Endothelial cell of umbilical vein (primary cell): ENCODE measurements at regions not wholly inside any gene's neighbourhood (a gene's known extent, or its start where the extent isn't known, plus 50 kb on each side); places are given as distances from the start of the nearest gene placed in this dataset.

Source experiments
- BruUV-seq: library from RNA; stranded (reverse); fragments of 400-500 nt; replicated peaks from 2 replicates; lab custom pipeline; 2021; lab: Mats Ljungman, UMichigan
- CTCF ChIA-PET: fragments of 300-600, 350-600 bp; sonication (Branson Sonifier 250); formaldehyde crosslinking; loops from one replicate; lab custom pipeline; 2021; ENCODE audit warnings: antibody characterized with exemption, inconsistent platforms; lab: Charles Lee
- POLR2A ChIA-PET: fragments of 300-600, 350-600 bp; sonication (Branson Sonifier 250); formaldehyde crosslinking; loops from one replicate; lab custom pipeline; 2021; ENCODE audit warnings: antibody characterized with exemption, inconsistent platforms; lab: Charles Lee
- DNase-seq: peaks from one replicate; pipeline ENCODE4 v3.0.0-alpha.2; 2011; ENCODE audit warnings: low read depth, low spot score
- FAIRE-seq: peaks from 2 replicates; lab custom pipeline; 2011; peaks lifted over from hg19 to GRCh38; lab: Jason Lieb, UNC
- H2AFZ ChIP-seq: 2 replicates; pipeline ENCODE4 v1.6.0; 2012; ENCODE audit warnings: low read depth, low read length, control low read depth, inconsistent platforms
- H3K27ac ChIP-seq: 2 replicates; pipeline ENCODE4 v1.5.1; 2011; ENCODE audit warnings: low read depth, mild to moderate bottlenecking, control low read depth, low read length, moderate library complexity; ENCODE audit not compliant: insufficient read depth
- H3K27me3 ChIP-seq, 2 experiments: 2 replicates each; pipeline versions ENCODE4 v1.6.0 to v1.6.1; 2011; ENCODE audit warnings: low read length in 2 of 2, mixed read lengths in 1 of 2; ENCODE audit not compliant: control insufficient read depth in 2 of 2, insufficient read depth in 2 of 2
- H3K36me3 ChIP-seq, 2 experiments: 2 replicates in 1 of 2; 3 replicates in 1 of 2; pipeline ENCODE4 v1.5.1; 2011; ENCODE audit warnings: low read length in 2 of 2, mild to moderate bottlenecking in 1 of 2, moderate library complexity in 1 of 2; ENCODE audit not compliant: control insufficient read depth in 2 of 2, insufficient read depth in 2 of 2; ENCODE audit errors: extremely low read depth in 1 of 2
- H3K4me1 ChIP-seq: 3 replicates; pipeline ENCODE4 v1.5.1; 2011; ENCODE audit warnings: mild to moderate bottlenecking, low read length; ENCODE audit not compliant: control insufficient read depth, insufficient read depth; ENCODE audit errors: extremely low read depth
- H3K4me2 ChIP-seq: 2 replicates; pipeline ENCODE4 v1.6.1; 2011; ENCODE audit warnings: low read length, control low read depth, mixed read lengths; ENCODE audit not compliant: insufficient read depth
- H3K4me3 ChIP-seq, 3 experiments: fragments of 200-600 bp in 1 of 3; sonication (generic), shearing (Covaris generic) in 1 of 3; replicated peaks in 1 of 3; 2 replicates each; pipeline ENCODE4 v1.5.1; 2011 to 2016; ENCODE audit warnings: control low read depth in 3 of 3, low read length in 3 of 3, mild to moderate bottlenecking in 2 of 3, inconsistent platforms in 1 of 3, low read depth in 1 of 3, moderate library complexity in 1 of 3; ENCODE audit not compliant: insufficient read depth in 1 of 3
- H3K79me2 ChIP-seq: 2 replicates; pipeline ENCODE4 v1.6.0; 2012; ENCODE audit warnings: low read length, inconsistent platforms; ENCODE audit not compliant: control insufficient read depth, insufficient read depth
- H3K9ac ChIP-seq: replicated peaks from 2 replicates; pipeline ENCODE3; 2011; ENCODE audit warnings: low read length, control low read depth; ENCODE audit not compliant: insufficient read depth; ENCODE audit errors: extremely low read depth
- H3K9me1 ChIP-seq: replicated peaks from 3 replicates; pipeline ENCODE4 v1.6.0; 2011; ENCODE audit warnings: mild to moderate bottlenecking, low read length; ENCODE audit not compliant: control insufficient read depth, insufficient read depth; ENCODE audit errors: extremely low read depth
- H3K9me3 ChIP-seq: replicated peaks from 2 replicates; pipeline ENCODE4 v1.5.1; 2012; ENCODE audit warnings: low read length, inconsistent platforms; ENCODE audit not compliant: control insufficient read depth, insufficient read depth
- H4K20me1 ChIP-seq: replicated peaks from 2 replicates; pipeline ENCODE3; 2011; ENCODE audit warnings: mild to moderate bottlenecking, low read length; ENCODE audit not compliant: control insufficient read depth, insufficient read depth; ENCODE audit errors: extremely low read depth
- GATA2 ChIP-seq: IDR thresholded peaks from 2 replicates; pipeline ENCODE4 v1.7.0; 2011; ENCODE audit warnings: low read depth, mild to moderate bottlenecking, moderate library complexity, mixed read lengths, low read length; ENCODE audit not compliant: insufficient read length, insufficient read depth
- JUN ChIP-seq: IDR thresholded peaks from 2 replicates; pipeline ENCODE4 v1.6.1; 2011; ENCODE audit warnings: borderline replicate concordance, low read depth; ENCODE audit not compliant: insufficient read length, insufficient read depth
- MYC ChIP-seq: IDR thresholded peaks from one replicate; pipeline ENCODE4 v1.6.1; 2011; ENCODE audit warnings: mild to moderate bottlenecking, low read depth, low read length
- POLR2A ChIP-seq: IDR thresholded peaks from 2 replicates; pipeline ENCODE4 v1.6.1; 2012; ENCODE audit warnings: low read depth, mild to moderate bottlenecking, control low read depth, low read length
- POLR2AphosphoS5 ChIP-seq: IDR thresholded peaks from 2 replicates; pipeline ENCODE4 v1.6.1; 2012; ENCODE audit warnings: low read depth, mild to moderate bottlenecking, control low read depth, low read length, moderate library complexity; ENCODE audit not compliant: insufficient read depth
- dilution Hi-C: fragments of 300-500 bp; cut with MboI; formaldehyde crosslinking; loops from one replicate; pipeline ENCODE4 v1.15.0; 2019; ENCODE audit warnings: low sequenced_read_pairs; ENCODE audit not compliant: extremely low pct_ligation_motif_present
- intact Hi-C: fragments of 100-400 bp; cut with micrococcal nuclease; formaldehyde crosslinking; loops from one replicate; pipeline ENCODE4 v1.10.0; 2022
- TF ChIP-seq, protein P1 (sequence below): IDR thresholded peaks from 2 replicates; pipeline ENCODE4 v1.6.1; 2011; ENCODE audit not compliant: insufficient read depth, insufficient read length
- TF ChIP-seq, protein P2 (sequence below), 2 donors: IDR thresholded peaks; 1 replicate in 1 of 2; 2 replicates in 1 of 2; pipeline ENCODE4 v1.5.1; 2011; ENCODE audit warnings: low read length in 2 of 2, mild to moderate bottlenecking in 2 of 2, moderate library complexity in 2 of 2, control low read depth in 1 of 2, inconsistent platforms in 1 of 2, low read depth in 1 of 2; ENCODE audit not compliant: insufficient read depth in 1 of 2; ENCODE audit errors: extremely low read depth in 1 of 2

DNA sequence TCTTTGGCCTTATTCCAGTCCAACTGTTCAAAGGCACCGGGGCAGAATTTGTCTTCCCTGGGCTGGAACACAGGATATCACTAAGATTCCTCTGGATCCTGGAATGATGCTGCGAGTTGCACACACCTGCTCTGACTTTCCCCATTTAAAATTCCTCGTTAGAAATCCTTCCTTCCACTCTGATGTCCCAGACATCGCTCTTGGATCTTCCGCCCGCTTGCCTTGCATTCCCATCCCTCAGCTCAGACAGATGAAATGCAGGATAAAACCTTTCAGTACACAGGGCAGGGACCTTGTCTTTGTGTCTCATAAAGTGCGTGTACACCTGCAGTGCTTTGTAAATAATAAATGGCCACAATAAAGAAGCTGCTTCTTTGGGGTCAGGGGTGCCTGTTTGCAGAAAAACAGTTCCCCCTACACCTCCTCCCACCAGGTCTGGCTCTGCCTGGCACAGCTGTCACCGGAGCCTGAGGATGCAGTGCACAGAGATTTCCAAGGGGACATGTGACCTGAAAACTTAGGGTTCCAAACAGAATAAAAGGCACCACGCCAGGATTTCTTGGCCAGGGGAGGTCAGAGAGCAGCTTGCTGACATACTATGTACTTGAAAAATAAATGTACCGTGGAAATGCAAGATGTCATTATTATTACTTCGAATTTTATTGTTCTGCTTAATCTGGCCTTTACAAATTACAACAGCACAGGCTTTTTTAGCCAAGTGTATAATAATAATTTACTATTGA lies 62.9 kb upstream of the SYT6 start:
- no peaks in the 10 kb centered on the region for H4K20me1 ChIP-seq
- no peak for TF ChIP-seq JUN
- TF ChIP-seq, protein P1, sequence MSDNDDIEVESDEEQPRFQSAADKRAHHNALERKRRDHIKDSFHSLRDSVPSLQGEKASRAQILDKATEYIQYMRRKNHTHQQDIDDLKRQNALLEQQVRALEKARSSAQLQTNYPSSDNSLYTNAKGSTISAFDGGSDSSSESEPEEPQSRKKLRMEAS: no peak
- TF ChIP-seq MYC: no peak
- no peak for TF ChIP-seq POLR2AphosphoS5
- TF ChIP-seq, protein P2, sequence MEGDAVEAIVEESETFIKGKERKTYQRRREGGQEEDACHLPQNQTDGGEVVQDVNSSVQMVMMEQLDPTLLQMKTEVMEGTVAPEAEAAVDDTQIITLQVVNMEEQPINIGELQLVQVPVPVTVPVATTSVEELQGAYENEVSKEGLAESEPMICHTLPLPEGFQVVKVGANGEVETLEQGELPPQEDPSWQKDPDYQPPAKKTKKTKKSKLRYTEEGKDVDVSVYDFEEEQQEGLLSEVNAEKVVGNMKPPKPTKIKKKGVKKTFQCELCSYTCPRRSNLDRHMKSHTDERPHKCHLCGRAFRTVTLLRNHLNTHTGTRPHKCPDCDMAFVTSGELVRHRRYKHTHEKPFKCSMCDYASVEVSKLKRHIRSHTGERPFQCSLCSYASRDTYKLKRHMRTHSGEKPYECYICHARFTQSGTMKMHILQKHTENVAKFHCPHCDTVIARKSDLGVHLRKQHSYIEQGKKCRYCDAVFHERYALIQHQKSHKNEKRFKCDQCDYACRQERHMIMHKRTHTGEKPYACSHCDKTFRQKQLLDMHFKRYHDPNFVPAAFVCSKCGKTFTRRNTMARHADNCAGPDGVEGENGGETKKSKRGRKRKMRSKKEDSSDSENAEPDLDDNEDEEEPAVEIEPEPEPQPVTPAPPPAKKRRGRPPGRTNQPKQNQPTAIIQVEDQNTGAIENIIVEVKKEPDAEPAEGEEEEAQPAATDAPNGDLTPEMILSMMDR (IDR thresholded peaks at IDR 0.05; ENCODE audit: extremely low read depth in 1 of 2, insufficient read depth in 1 of 2, low read depth in 1 of 2, low read length in 2 of 2): no peak
- TF ChIP-seq POLR2A: no peak
- TF ChIP-seq GATA2: no peak
- intact Hi-C loops (loop anchor here (5.0 kb wide), 1 partner anchor 239 kb away; the partner anchor contains the start of gene OLFML3), dilution Hi-C loops (no loop called here)
- H3K27ac ChIP-seq: no peak overlapping the region
- no peak overlapping the region for H3K9ac ChIP-seq
- ChIA-PET POLR2A (no interaction called here), CTCF (interaction anchor here (1.0 kb wide), 1 partner anchor 66 kb away, joined by 3 read pairs; no protein-coding TSS in a partner anchor)
- H3K9me3 ChIP-seq: no peaks in the 10 kb centered on the region
- no peaks in the 10 kb centered on the region for H3K4me1 ChIP-seq
- H3K27me3 ChIP-seq: no peaks in the 10 kb centered on the region
- FAIRE-seq (no peak), DNase-seq (no peak)
- no peaks in the 10 kb centered on the region for H3K79me2 ChIP-seq
- H3K36me3 ChIP-seq: no peaks in the 10 kb centered on the region
- no peak overlapping the region for H3K4me3 ChIP-seq
- no peaks in the 10 kb centered on the region for H3K9me1 ChIP-seq
- BruUV-seq: no TSS peak
- H3K4me2 ChIP-seq: no peak overlapping the region
- H2AFZ ChIP-seq: no peak overlapping the region
